A549 (cell line): ENCODE measurements at regions not wholly inside any gene's neighbourhood (a gene's known extent, or its start where the extent isn't known, plus 50 kb on each side); places are given as distances from the start of the nearest gene placed in this dataset.

Source experiments
- ATAC-seq, 2 experiments: fragments of 200-7000 bp in 1 of 2; fragments of >200 bp in 1 of 2; cut with Nextera tagmentation in 1 of 2; cut with Tn5 transposase in 1 of 2; 3 replicates each; pipeline versions ENCODE4 v1.8.0 to v1.9.1; 2018 to 2020; ENCODE audit warnings: mild to moderate bottlenecking in 1 of 2, moderate library complexity in 1 of 2
- CTCF ChIA-PET: fragments of 300-600 bp; sonication (Branson Sonifier 250); formaldehyde crosslinking; extraction: SDS; loops from one replicate; lab custom pipeline; 2021; ENCODE audit warnings: antibody characterized with exemption, inconsistent platforms; lab: Yijun Ruan, JAX
- POLR2A ChIA-PET: fragments of 350-600 bp; formaldehyde crosslinking; extraction: SDS; loops from one replicate; lab custom pipeline; 2021; ENCODE audit warnings: antibody characterized with exemption, inconsistent platforms; lab: Yijun Ruan, JAX
- DNase-seq, 2 experiments: peaks; one replicate each; pipeline versions ENCODE4 v3.0.0 to v3.0.0-alpha.2; 2011 to 2016; ENCODE audit warnings: low read depth in 1 of 2, low spot score in 1 of 2
- FAIRE-seq: peaks from 2 replicates; lab custom pipeline; 2011; peaks lifted over from hg19 to GRCh38; lab: Jason Lieb, UNC
- H3K27ac ChIP-seq, 2 experiments: fragments of >200 bp; sonication (Bioruptor Twin); formaldehyde crosslinking; 3 replicates each; pipeline ENCODE4 v1.5.1; 2016 to 2017
- H3K4me1 ChIP-seq: fragments of >200 bp; sonication (Bioruptor Twin); formaldehyde crosslinking; 3 replicates; pipeline ENCODE4 v1.6.1; 2016
- H3K4me2 ChIP-seq: fragments of >200 bp; sonication (Bioruptor Twin); formaldehyde crosslinking; 3 replicates; pipeline ENCODE4 v1.6.1; 2016
- H3K4me3 ChIP-seq: fragments of >200 bp; sonication (Bioruptor Twin); formaldehyde crosslinking; 3 replicates; pipeline ENCODE4 v1.5.1; 2016
- H3K9me3 ChIP-seq: fragments of >200 bp; sonication (Bioruptor Twin); formaldehyde crosslinking; 3 replicates; pipeline ENCODE4 v1.6.1; 2016
- ATOH8 ChIP-seq: fragments of 250-450 bp; sonication (Bioruptor Pico); IDR thresholded peaks from 2 replicates; pipeline ENCODE4 v1.5.0; 2020; ENCODE audit warnings: low read depth, mild to moderate bottlenecking, moderate library complexity
- BHLHE40 ChIP-seq: IDR thresholded peaks from 2 replicates; pipeline ENCODE4 v1.6.1; 2012; ENCODE audit warnings: low read depth, low read length, inconsistent platforms
- CBX2 ChIP-seq: fragments of 200-600 bp; sonication (generic); IDR thresholded peaks from 2 replicates; pipeline ENCODE4 v1.6.1; 2016; ENCODE audit warnings: low read depth, mild to moderate bottlenecking, borderline replicate concordance
- CBX8 ChIP-seq: fragments of 200-600 bp; sonication (generic); IDR thresholded peaks from 2 replicates; pipeline ENCODE4 v1.6.1; 2016
- CEBPB ChIP-seq, 2 experiments: fragments of >200 bp in 1 of 2; sonication (Bioruptor Twin) in 1 of 2; formaldehyde crosslinking in 1 of 2; IDR thresholded peaks; 2 replicates each; pipeline ENCODE4 v1.6.1; 2012 to 2016
- CHD4 ChIP-seq: fragments of 200-600 bp; sonication (generic); IDR thresholded peaks from 2 replicates; pipeline ENCODE4 v1.6.1; 2016; ENCODE audit warnings: antibody characterized with exemption, mild to moderate bottlenecking, borderline replicate concordance
- CTCF ChIP-seq: fragments of >200 bp; sonication (Bioruptor Twin); formaldehyde crosslinking; IDR thresholded peaks from 3 replicates; pipeline ENCODE4 v1.5.1; 2016
- ELK1 ChIP-seq: fragments of 150-350 bp; IDR thresholded peaks from 2 replicates; pipeline ENCODE4 v1.6.1; 2014; ENCODE audit warnings: low read depth, mild to moderate bottlenecking, low read length
- FOSL2 ChIP-seq, 2 experiments: fragments of 450-650 bp in 1 of 2; fragments of >200 bp in 1 of 2; sonication (Bioruptor Twin) in 1 of 2; formaldehyde crosslinking; IDR thresholded peaks; 2 replicates each; pipeline versions ENCODE4 v1.5.0 to v1.6.1; 2016 to 2020; ENCODE audit warnings: mild to moderate bottlenecking in 1 of 2, moderate library complexity in 1 of 2
- HDAC2 ChIP-seq: fragments of 200-600 bp; sonication (generic); IDR thresholded peaks from 2 replicates; pipeline ENCODE4 v1.6.1; 2016
- HOXB13 ChIP-seq: fragments of 250-450 bp; sonication (Bioruptor Pico); IDR thresholded peaks from 2 replicates; pipeline ENCODE4 v1.5.0; 2020; ENCODE audit warnings: low read depth, mild to moderate bottlenecking, moderate library complexity
- HOXB5 ChIP-seq: fragments of 250-450 bp; sonication (Bioruptor Pico); IDR thresholded peaks from 2 replicates; pipeline ENCODE4 v1.5.0; 2020; ENCODE audit warnings: mild to moderate bottlenecking, moderate library complexity
- KDM1A ChIP-seq: fragments of 200-600 bp; sonication (generic); IDR thresholded peaks from 2 replicates; pipeline ENCODE4 v1.6.1; 2016; ENCODE audit warnings: low read depth, mild to moderate bottlenecking
- MAX ChIP-seq: IDR thresholded peaks from 2 replicates; pipeline ENCODE4 v1.6.1; 2012
- PHF8 ChIP-seq: fragments of 200-600 bp; sonication (generic); IDR thresholded peaks from 2 replicates; pipeline ENCODE4 v1.6.1; 2016; ENCODE audit warnings: low read depth, mild to moderate bottlenecking, antibody characterized with exemption, moderate library complexity, borderline replicate concordance
- POLR2A ChIP-seq: IDR thresholded peaks from 2 replicates; pipeline ENCODE4 v1.6.1; 2012; ENCODE audit warnings: mild to moderate bottlenecking, low read length
- RAD21 ChIP-seq, 2 experiments: fragments of >200 bp in 1 of 2; sonication (Bioruptor Twin) in 1 of 2; formaldehyde crosslinking in 1 of 2; IDR thresholded peaks in 1 of 2; conservative IDR thresholded peaks in 1 of 2; 2 replicates in 1 of 2; 3 replicates in 1 of 2; pipeline ENCODE4 v1.6.1; 2012 to 2018; ENCODE audit warnings: inconsistent platforms in 1 of 2
- RNF2 ChIP-seq: fragments of 200-600 bp; sonication (generic); IDR thresholded peaks from 2 replicates; pipeline ENCODE4 v1.6.1; 2016; ENCODE audit warnings: low read depth, mild to moderate bottlenecking, antibody characterized with exemption, moderate library complexity, borderline replicate concordance
- SMC3 ChIP-seq: fragments of >200 bp; sonication (Bioruptor Twin); formaldehyde crosslinking; IDR thresholded peaks from 3 replicates; pipeline ENCODE4 v1.6.1; 2018; ENCODE audit warnings: inconsistent platforms
- ZC3H11A ChIP-seq: fragments of 450-650 bp; IDR thresholded peaks from 2 replicates; pipeline ENCODE4 v1.6.1; 2014; ENCODE audit warnings: antibody characterized with exemption, mild to moderate bottlenecking
- ZFP36 ChIP-seq: fragments of 450-650 bp; IDR thresholded peaks from 2 replicates; pipeline ENCODE4 v1.6.1; 2014; ENCODE audit warnings: borderline replicate concordance; ENCODE audit not compliant: partially characterized antibody
- ZNF302 ChIP-seq: fragments of 250-450 bp; sonication (Bioruptor Pico); IDR thresholded peaks from 2 replicates; pipeline ENCODE4 v1.9.0; 2021; ENCODE audit warnings: inconsistent platforms, mild to moderate bottlenecking, moderate library complexity
- WGBS: methylation state at CpG from one replicate; pipeline ENCODE4 v1.1.6; 2017; ENCODE audit errors: missing lambda C conversion rate; 5-methylcytosine and 5-hydroxymethylcytosine counted together

- FAIRE-seq: no peak
- Histone ChIP-seq H3K4me1 (no peaks in the 10 kb centered on the region), H3K4me3 (no peak overlapping the region), H3K4me2 (no peak overlapping the region), H3K27ac (no peak overlapping the region), H3K9me3 (no peaks in the 10 kb centered on the region)
- CTCF ChIA-PET: no interaction called here
- WGBS: 5% methylated on average over 2 of the region's 2 CpGs
- TF ChIP-seq ZFP36: no peak
- ATAC-seq: no peak
- POLR2A ChIA-PET: no interaction called here
- DNase-seq: no peak
These were observed 1906.3 kb downstream of the TP53TG3F start for GRCh38 chr16:35365675-35366074.

GRCh38 chr16:35370617-35371016 lies 1911.2 kb downstream of the TP53TG3F start:
- 0% methylated on average over 1 of the region's 1 CpG for WGBS
- Histone ChIP-seq H3K27ac (no peak overlapping the region), H3K4me1 (no peaks in the 10 kb centered on the region), H3K4me3 (no peak overlapping the region), H3K9me3 (no peaks in the 10 kb centered on the region)
- DNase-seq (no peak), FAIRE-seq (no peak)
- ChIA-PET POLR2A (no interaction called here), CTCF (no interaction called here)
- TF ChIP-seq KDM1A (no peak), POLR2A (no peak)
- TF ChIP-seq, all 56 proteins: peak for 0
- ATAC-seq: no peak
- no peak overlapping the region for H3K4me2 ChIP-seq

- TF ChIP-seq ELK1: no peak
- no peak for TF ChIP-seq ZNF302 (CRISPR knock-in tag)
- no peak for TF ChIP-seq RNF2
- TF ChIP-seq ZC3H11A: no peak
- TF ChIP-seq CEBPB (IDR thresholded peaks at IDR 0.05): no peak
- no peak for TF ChIP-seq BHLHE40
- no peak for TF ChIP-seq CTCF
- TF ChIP-seq PHF8: no peak
- no peak for TF ChIP-seq CBX2
- TF ChIP-seq HOXB5 (CRISPR knock-in tag): no peak
- no peak for TF ChIP-seq RAD21 (conservative IDR thresholded peaks at IDR 0.05 in 1 of 2, IDR thresholded peaks at IDR 0.05 in 1 of 2)
- TF ChIP-seq HDAC2: no peak
- no peak for TF ChIP-seq CBX8
- TF ChIP-seq ATOH8 (CRISPR knock-in tag): no peak
- TF ChIP-seq FOSL2 (IDR thresholded peaks at IDR 0.05): no peak
- no peak for TF ChIP-seq FOSL2 (CRISPR knock-in tag; IDR thresholded peaks at IDR 0.05)
- TF ChIP-seq HOXB13 (CRISPR knock-in tag): no peak
- no peak for TF ChIP-seq MAX
- TF ChIP-seq SMC3: no peak
- TF ChIP-seq CHD4: no peak
- TF ChIP-seq, all 56 proteins: peak for 0
- no peak overlapping the region for H3K4me2 ChIP-seq
- H3K4me3 ChIP-seq: no peak overlapping the region
- POLR2A ChIA-PET: no interaction called here
- H3K4me1 ChIP-seq: no peaks in the 10 kb centered on the region
- H3K9me3 ChIP-seq: no peaks in the 10 kb centered on the region; the same call in 2 of the 3 replicates
- H3K27ac ChIP-seq: no peak overlapping the region
- CTCF ChIA-PET: no interaction called here
- DNase-seq (no peak), FAIRE-seq (no peak), ATAC-seq (no peak)
- WGBS: 2% methylated on average over 2 of the region's 2 CpGs
These were observed 1917.7 kb downstream of the TP53TG3F start for GRCh38 chr16:35377142-35377541.
